Adrenal gland (tissue), 9 donors: ENCODE measurements at regions not wholly inside any gene's neighbourhood (a gene's known extent, or its start where the extent isn't known, plus 50 kb on each side); places are given as distances from the start of the nearest gene placed in this dataset.

Experiments
- DNase-seq, 7 donors: peaks; one replicate each; pipeline ENCODE4 v3.0.0-alpha.2; 2019 to 2020
- H3K27ac ChIP-seq, 5 donors: fragments of 200-600 bp; sonication (generic) in 4 of 5; 1 replicate in 3 of 5; 2 replicates in 2 of 5; pipeline versions ENCODE4 v1.5.1 to v1.8.0; 2016 to 2020; ENCODE audit warnings: mild to moderate bottlenecking in 1 of 5
- H3K27me3 ChIP-seq: fragments of 200-600 bp; 2 replicates; pipeline ENCODE4 v1.8.0; 2021
- H3K36me3 ChIP-seq, 2 donors: fragments of 200-600 bp; replicated peaks in 1 of 2; 1 replicate in 1 of 2; 2 replicates in 1 of 2; pipeline versions ENCODE4 v1.5.1 to v1.8.0; 2018 to 2022
- H3K4me1 ChIP-seq, 2 donors: fragments of 200-600 bp; replicated peaks in 1 of 2; 1 replicate in 1 of 2; 2 replicates in 1 of 2; pipeline versions ENCODE4 v1.5.1 to v1.8.0; 2018 to 2021
- H3K4me3 ChIP-seq, 4 donors: fragments of 200-600 bp; sonication (generic) in 3 of 4; one replicate each; pipeline ENCODE4 v1.5.1; 2016 to 2018
- H3K9me3 ChIP-seq, 3 donors: fragments of 200-600 bp; sonication (generic) in 1 of 3; replicated peaks in 1 of 3; 1 replicate in 2 of 3; 2 replicates in 1 of 3; pipeline versions ENCODE4 v1.5.1 to v1.8.0; 2016 to 2021
- POLR2A ChIP-seq, 2 donors: fragments of 450-650 bp; IDR thresholded peaks; one replicate each; pipeline ENCODE4 v1.6.1; 2017; ENCODE audit warnings: antibody characterized with exemption in 2 of 2, mild to moderate bottlenecking in 2 of 2, moderate library complexity in 1 of 2
- WGBS, 4 donors: extraction: QIAGEN DNeasy Blood & Tissue Kit in 2 of 4; methylation state at CpG; one replicate each; pipeline versions ENCODE4 v1.1.5 to v1.1.7; 2013 to 2017; 5-methylcytosine and 5-hydroxymethylcytosine counted together
- intact Hi-C, 2 donors: fragments of 100-400 bp; cut with DNase I; formaldehyde crosslinking; loops; one replicate each; pipeline versions ENCODE4 v1.14.1 to v1.15.0; 2022 to 2023
- TF ChIP-seq, protein P1 (sequence below), 6 experiments: fragments of 450-650 bp in 4 of 6; fragments of 200-600 bp in 2 of 6; sonication (generic) in 1 of 6; IDR thresholded peaks; 1 replicate in 5 of 6; 2 replicates in 1 of 6; pipeline versions ENCODE4 v1.5.1 to v1.8.0; 2016 to 2021; ENCODE audit warnings: antibody characterized with exemption in 6 of 6, mild to moderate bottlenecking in 2 of 6, moderate library complexity in 1 of 6
- donor health status: healthy with polysubstance abuse.
- donor health status: Bipolar disorder and iron deficiency.
- donor health status: DM: yes; HTN: yes; CAD: no.
- donor health status: DM: no; HTN: no; CAD: no.
- donor health status: DM: no; HTN: no; CAD: no.

DNA sequence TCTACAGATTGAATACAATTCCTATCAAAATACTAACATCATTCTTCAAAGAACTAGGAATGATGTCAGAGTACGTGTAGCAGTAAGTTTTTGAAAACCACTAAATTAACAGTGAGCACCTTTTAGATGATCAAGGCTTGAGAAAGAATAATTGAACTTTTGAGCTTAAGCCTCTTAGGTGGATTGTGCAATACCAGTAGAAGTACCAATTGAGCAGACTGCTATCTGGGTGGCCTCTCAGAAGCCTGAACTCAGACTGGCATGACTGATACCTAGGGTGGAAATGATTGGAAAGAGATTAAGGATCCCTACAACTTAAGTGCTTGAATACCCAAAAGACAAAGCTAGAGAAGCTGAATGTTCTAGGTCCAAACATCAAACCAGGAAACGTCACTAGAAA is 200.3 kb upstream of the GALNTL6 start:
- TF ChIP-seq POLR2A (IDR thresholded peaks at IDR 0.05), result no peak
- TF ChIP-seq, protein P1, sequence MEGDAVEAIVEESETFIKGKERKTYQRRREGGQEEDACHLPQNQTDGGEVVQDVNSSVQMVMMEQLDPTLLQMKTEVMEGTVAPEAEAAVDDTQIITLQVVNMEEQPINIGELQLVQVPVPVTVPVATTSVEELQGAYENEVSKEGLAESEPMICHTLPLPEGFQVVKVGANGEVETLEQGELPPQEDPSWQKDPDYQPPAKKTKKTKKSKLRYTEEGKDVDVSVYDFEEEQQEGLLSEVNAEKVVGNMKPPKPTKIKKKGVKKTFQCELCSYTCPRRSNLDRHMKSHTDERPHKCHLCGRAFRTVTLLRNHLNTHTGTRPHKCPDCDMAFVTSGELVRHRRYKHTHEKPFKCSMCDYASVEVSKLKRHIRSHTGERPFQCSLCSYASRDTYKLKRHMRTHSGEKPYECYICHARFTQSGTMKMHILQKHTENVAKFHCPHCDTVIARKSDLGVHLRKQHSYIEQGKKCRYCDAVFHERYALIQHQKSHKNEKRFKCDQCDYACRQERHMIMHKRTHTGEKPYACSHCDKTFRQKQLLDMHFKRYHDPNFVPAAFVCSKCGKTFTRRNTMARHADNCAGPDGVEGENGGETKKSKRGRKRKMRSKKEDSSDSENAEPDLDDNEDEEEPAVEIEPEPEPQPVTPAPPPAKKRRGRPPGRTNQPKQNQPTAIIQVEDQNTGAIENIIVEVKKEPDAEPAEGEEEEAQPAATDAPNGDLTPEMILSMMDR (IDR thresholded peaks at IDR 0.05), result no peak
- WGBS, 4 donors, result 58 to 63% (median 61%) methylated on average over 2 of the region's 2 CpGs

DNA sequence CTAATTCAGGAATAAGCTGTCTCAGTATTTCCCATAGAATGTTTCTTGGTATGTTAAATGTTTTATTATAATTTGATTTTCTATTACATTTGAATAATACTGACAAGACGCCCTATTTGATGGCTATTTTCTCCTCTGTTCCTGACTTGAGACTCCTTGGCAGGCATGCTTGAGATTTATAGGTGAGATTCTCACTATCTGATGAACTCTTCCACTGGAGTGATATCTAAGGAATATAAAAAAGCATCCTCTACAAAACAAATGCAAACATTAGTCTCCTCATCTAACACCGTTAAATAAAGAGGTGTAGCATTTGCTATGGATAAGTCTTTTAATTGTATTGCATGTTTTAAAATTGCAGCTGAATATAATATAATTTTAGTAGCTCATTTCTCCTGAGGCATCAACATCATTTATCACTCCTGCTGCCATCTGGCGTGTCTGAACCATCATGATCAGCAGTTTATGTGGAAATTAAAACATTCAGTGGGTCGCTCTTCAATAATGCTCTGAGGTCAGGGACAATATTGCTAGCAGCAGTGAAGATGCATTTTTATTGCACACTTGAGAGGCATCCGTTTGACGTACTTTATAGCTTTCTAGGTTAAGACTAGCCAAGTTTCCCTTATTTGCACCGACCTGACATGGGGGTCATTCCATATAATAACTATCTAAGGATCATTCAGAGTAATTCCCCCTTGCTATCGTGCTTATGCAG is 210.4 kb upstream of the GALNTL6 start:
- no peak for TF ChIP-seq POLR2A (IDR thresholded peaks at IDR 0.05)
- TF ChIP-seq, protein P1 (IDR thresholded peaks at IDR 0.05), result no peak
- intact Hi-C loops, result no loop called here
- Histone ChIP-seq H3K9me3 (no peaks in the 10 kb centered on the region), H3K4me3 (no peak overlapping the region), H3K27ac (no peak overlapping the region), H3K4me1 (no peaks in the 10 kb centered on the region), H3K27me3 (no peaks in the 10 kb centered on the region), H3K36me3 (no peaks in the 10 kb centered on the region)
- 32 to 38% (median 35%) methylated on average over 8 of the region's 8 CpGs for WGBS, 4 donors
- DNase-seq, result no peak

More for the DNA sequence above, 200.3 kb upstream of the GALNTL6 start:
- intact Hi-C loops, result no loop called here
- Histone ChIP-seq H3K4me1 (no peaks in the 10 kb centered on the region), H3K27ac (no peak overlapping the region), H3K36me3 (no peaks in the 10 kb centered on the region), H3K9me3 (no peaks in the 10 kb centered on the region), H3K4me3 (no peak overlapping the region), H3K27me3 (no peaks in the 10 kb centered on the region)
- DNase-seq, result no peak

DNA sequence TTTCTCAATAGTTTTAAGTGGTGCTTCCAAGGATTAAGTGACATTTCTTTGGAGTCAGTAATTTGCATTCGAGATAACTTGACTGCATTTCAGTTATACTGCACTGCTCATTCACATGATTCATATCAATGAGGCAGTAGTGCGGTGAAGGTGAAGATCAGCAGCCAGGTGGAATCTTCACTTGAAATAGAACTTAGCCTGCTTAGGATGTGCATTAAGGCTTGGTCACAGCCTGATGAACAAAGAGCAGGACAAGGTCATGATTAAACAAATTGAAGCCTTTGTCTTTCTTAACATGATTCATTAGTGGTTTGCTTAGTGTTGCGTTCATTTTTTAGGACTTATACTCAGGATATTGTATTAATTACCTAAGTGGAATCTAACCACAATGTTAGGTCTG is 212.1 kb upstream of the GALNTL6 start:
- Histone ChIP-seq H3K27me3 (no peaks in the 10 kb centered on the region), H3K27ac (no peak overlapping the region), H3K9me3 (no peaks in the 10 kb centered on the region), H3K4me3 (no peak overlapping the region), H3K36me3 (no peaks in the 10 kb centered on the region), H3K4me1 (no peaks in the 10 kb centered on the region)
- WGBS, 4 donors, result 75 to 85% (median 79%) methylated on average over 3 of the region's 3 CpGs
- intact Hi-C loops, result no loop called here
- no peak for DNase-seq
- TF ChIP-seq, protein P1 (IDR thresholded peaks at IDR 0.05), result no peak
- TF ChIP-seq POLR2A (IDR thresholded peaks at IDR 0.05), result no peak

DNA sequence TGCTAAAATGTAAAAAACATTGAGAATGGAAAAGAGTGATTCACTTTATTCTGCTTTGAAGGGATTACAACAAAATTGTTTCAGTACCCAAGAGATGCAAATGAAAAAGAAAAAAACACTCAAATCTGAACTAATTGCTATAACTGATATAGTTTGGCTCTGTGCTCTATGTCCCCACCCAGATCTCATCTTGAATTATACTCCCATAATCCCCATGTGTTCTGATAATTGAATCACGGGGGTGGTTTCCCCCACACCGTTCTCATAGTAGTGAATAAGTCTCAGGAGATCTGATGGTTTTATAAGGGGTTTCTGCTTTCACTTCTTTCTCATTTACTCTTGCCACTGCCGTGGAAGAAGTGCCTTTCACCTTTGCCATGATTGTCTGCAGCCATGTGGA is 213.6 kb upstream of the GALNTL6 start:
- WGBS, 4 donors, result 75 to 81% (median 76%) methylated on average over 3 of the region's 3 CpGs
- H3K27ac ChIP-seq, result no peak overlapping the region
- H3K4me1 ChIP-seq, result no peaks in the 10 kb centered on the region
- no peak for DNase-seq
- no peak overlapping the region for H3K4me3 ChIP-seq
- no peak for TF ChIP-seq POLR2A (IDR thresholded peaks at IDR 0.05)
- TF ChIP-seq, protein P1 (IDR thresholded peaks at IDR 0.05), result no peak
- H3K36me3 ChIP-seq, result no peaks in the 10 kb centered on the region
- no peaks in the 10 kb centered on the region for H3K9me3 ChIP-seq
- intact Hi-C loops, result no loop called here
- H3K27me3 ChIP-seq, result no peaks in the 10 kb centered on the region
